BE2C (cell line): ENCODE measurements at regions not wholly inside any gene's neighbourhood (a gene's known extent, or its start where the extent isn't known, plus 50 kb on each side); places are given as distances from the start of the nearest gene placed in this dataset.

ENCODE experiments used
- DNase-seq: peaks from one replicate; pipeline ENCODE4 v3.0.0-alpha.2; 2020
- H3K27me3 ChIP-seq: fragments of 250-450 bp; sonication (Bioruptor Pico); 2 replicates; pipeline ENCODE4 v1.5.1; 2020; ENCODE audit warnings: mild to moderate bottlenecking
- H3K36me3 ChIP-seq: fragments of 250-450 bp; sonication (Bioruptor Pico); 2 replicates; pipeline ENCODE4 v1.5.1; 2020; ENCODE audit warnings: mild to moderate bottlenecking
- H3K4me1 ChIP-seq: fragments of 250-450 bp; sonication (Bioruptor Pico); 2 replicates; pipeline ENCODE4 v1.5.1; 2020
- H3K4me3 ChIP-seq: 2 replicates; pipeline ENCODE4 v1.5.1; 2011; ENCODE audit warnings: low read depth, low read length
- H3K9me3 ChIP-seq: fragments of 250-450 bp; sonication (Bioruptor Pico); 2 replicates; pipeline ENCODE4 v1.5.1; 2020
- CTCF ChIP-seq: IDR thresholded peaks from 2 replicates; pipeline ENCODE4 v1.5.1; 2012; ENCODE audit warnings: mild to moderate bottlenecking, low read depth, low read length

- TF ChIP-seq CTCF: no peak
- Histone ChIP-seq H3K36me3 (no peaks in the 10 kb centered on the region), H3K4me1 (no peaks in the 10 kb centered on the region), H3K9me3 (no peaks in the 10 kb centered on the region), H3K4me3 (no peak overlapping the region), H3K27me3 (peaks cover 7% of the 10 kb centered on the region)
- no peak for DNase-seq
Measured at GRCh38 chr6:125550892-125551291, 198.5 kb upstream of the HEY2 start.

- no peaks in the 10 kb centered on the region for H3K36me3 ChIP-seq
- DNase-seq: no peak
- H3K4me3 ChIP-seq: no peak overlapping the region
- no peaks in the 10 kb centered on the region for H3K9me3 ChIP-seq
- H3K27me3 ChIP-seq: peaks cover 7% of the 10 kb centered on the region
- TF ChIP-seq CTCF: no peak
- H3K4me1 ChIP-seq: no peaks in the 10 kb centered on the region
Measured at GRCh38 chr6:125552819-125553218, 196.6 kb upstream of the HEY2 start.

GRCh38 chr6:125554456-125554855 is 195.0 kb upstream of the HEY2 start:
- DNase-seq: no peak
- Histone ChIP-seq H3K27me3 (peaks cover 7% of the 10 kb centered on the region), H3K9me3 (no peaks in the 10 kb centered on the region), H3K4me1 (no peaks in the 10 kb centered on the region), H3K4me3 (no peak overlapping the region), H3K36me3 (no peaks in the 10 kb centered on the region)
- no peak for TF ChIP-seq CTCF

- Histone ChIP-seq H3K4me1 (no peaks in the 10 kb centered on the region), H3K4me3 (no peak overlapping the region)
- no peak for DNase-seq
Measured at GRCh38 chr6:125558241-125558843, 191.1 kb upstream of the HEY2 start.

GRCh38 chr6:125558907-125559306 is 190.5 kb upstream of the HEY2 start:
- Histone ChIP-seq H3K36me3 (no peaks in the 10 kb centered on the region), H3K9me3 (no peaks in the 10 kb centered on the region), H3K27me3 (no peaks in the 10 kb centered on the region; the same call in 1 of the 2 replicates), H3K4me3 (no peak overlapping the region), H3K4me1 (no peaks in the 10 kb centered on the region)
- DNase-seq: no peak
- no peak for TF ChIP-seq CTCF

More at GRCh38 chr6:125558241-125558843, 191.1 kb upstream of the HEY2 start:
- no peaks in the 10 kb centered on the region for H3K9me3 ChIP-seq
- no peak for TF ChIP-seq CTCF
- no peaks in the 10 kb centered on the region; the same call in 1 of the 2 replicates for H3K27me3 ChIP-seq
- no peaks in the 10 kb centered on the region for H3K36me3 ChIP-seq

- no peaks in the 10 kb centered on the region; the same call in 1 of the 2 replicates for H3K27me3 ChIP-seq
- H3K9me3 ChIP-seq: no peaks in the 10 kb centered on the region
- no peaks in the 10 kb centered on the region for H3K4me1 ChIP-seq
- H3K36me3 ChIP-seq: no peaks in the 10 kb centered on the region
- no peak for DNase-seq
- no peak for TF ChIP-seq CTCF
- H3K4me3 ChIP-seq: no peak overlapping the region
Measured at GRCh38 chr6:125562156-125562555, 187.3 kb upstream of the HEY2 start.
